Left lung (tissue), 4 donors: ENCODE measurements at regions not wholly inside any gene's neighbourhood (a gene's known extent, or its start where the extent isn't known, plus 50 kb on each side); places are given as distances from the start of the nearest gene placed in this dataset.

Source experiments
- ATAC-seq: fragments of 200-7000 bp; cut with Tn5 transposase; one replicate; pipeline ENCODE4 v1.9.1; 2020; ENCODE audit warnings: moderate library complexity
- DNase-seq, 4 donors: peaks; one replicate each; pipeline ENCODE4 v3.0.0-alpha.2; 2013 to 2020
- H3K27ac ChIP-seq, 2 donors: fragments of 200-600 bp; sonication (generic) in 1 of 2; one replicate each; pipeline versions ENCODE4 v1.5.0 to v1.8.0; 2020 to 2021
- H3K27me3 ChIP-seq, 2 donors: fragments of 200-600 bp; sonication (generic) in 1 of 2; one replicate each; pipeline versions ENCODE4 v1.5.0 to v1.8.0; 2020 to 2021
- H3K36me3 ChIP-seq, 2 donors: fragments of 200-600 bp; sonication (generic) in 1 of 2; one replicate each; pipeline versions ENCODE4 v1.5.0 to v1.8.0; 2020 to 2021
- H3K4me1 ChIP-seq, 2 donors: fragments of 200-600 bp; one replicate each; pipeline ENCODE4 v1.8.0; 2021
- H3K4me3 ChIP-seq, 2 donors: fragments of 200-600 bp; sonication (generic) in 1 of 2; one replicate each; pipeline versions ENCODE4 v1.5.0 to v1.8.0; 2020 to 2021; ENCODE audit warnings: mild to moderate bottlenecking in 1 of 2
- H3K9me3 ChIP-seq, 2 donors: fragments of 200-600 bp; sonication (generic) in 1 of 2; one replicate each; pipeline versions ENCODE4 v1.5.0 to v1.8.0; 2020 to 2021
- intact Hi-C, 2 donors: fragments of 100-400 bp; cut with DNase I; formaldehyde crosslinking; loops; one replicate each; pipeline versions ENCODE4 v1.11.2 to v1.14.2; 2022
- TF ChIP-seq, protein P1 (sequence below), 2 donors: fragments of 200-600 bp; sonication (generic) in 1 of 2; IDR thresholded peaks; one replicate each; pipeline versions ENCODE4 v1.5.0 to v1.8.0; 2021; ENCODE audit warnings: antibody characterized with exemption in 2 of 2
- donor health status: DM: no; HTN: yes; CAD: no.
- donor health status: DM: no; HTN: no; CAD: no.

DNA sequence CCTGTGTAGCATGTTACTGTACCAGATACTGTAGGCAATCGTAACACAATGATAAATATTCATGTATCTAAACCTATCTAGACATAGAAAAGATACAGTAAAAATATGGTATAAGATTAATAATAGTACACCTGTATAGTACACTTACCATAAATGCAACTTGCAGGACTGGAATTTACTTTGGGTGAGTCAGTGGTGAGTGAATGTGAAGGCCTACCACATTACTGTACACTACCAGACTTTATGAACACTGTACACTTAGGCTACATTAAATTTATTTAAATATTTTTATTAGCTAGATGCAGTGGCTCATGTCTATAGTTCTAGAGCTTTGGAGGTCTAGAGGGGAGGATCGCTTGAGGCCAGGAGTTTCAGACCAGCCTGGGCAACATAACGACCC lies 186.6 kb upstream of the ROPN1 start:
- Histone ChIP-seq H3K9me3 (no peaks in the 10 kb centered on the region), H3K4me1 (no peaks in the 10 kb centered on the region), H3K36me3 (no peaks in the 10 kb centered on the region), H3K27ac (no peak overlapping the region), H3K4me3 (no peak overlapping the region), H3K27me3 (no peaks in the 10 kb centered on the region)
- TF ChIP-seq, protein P1, sequence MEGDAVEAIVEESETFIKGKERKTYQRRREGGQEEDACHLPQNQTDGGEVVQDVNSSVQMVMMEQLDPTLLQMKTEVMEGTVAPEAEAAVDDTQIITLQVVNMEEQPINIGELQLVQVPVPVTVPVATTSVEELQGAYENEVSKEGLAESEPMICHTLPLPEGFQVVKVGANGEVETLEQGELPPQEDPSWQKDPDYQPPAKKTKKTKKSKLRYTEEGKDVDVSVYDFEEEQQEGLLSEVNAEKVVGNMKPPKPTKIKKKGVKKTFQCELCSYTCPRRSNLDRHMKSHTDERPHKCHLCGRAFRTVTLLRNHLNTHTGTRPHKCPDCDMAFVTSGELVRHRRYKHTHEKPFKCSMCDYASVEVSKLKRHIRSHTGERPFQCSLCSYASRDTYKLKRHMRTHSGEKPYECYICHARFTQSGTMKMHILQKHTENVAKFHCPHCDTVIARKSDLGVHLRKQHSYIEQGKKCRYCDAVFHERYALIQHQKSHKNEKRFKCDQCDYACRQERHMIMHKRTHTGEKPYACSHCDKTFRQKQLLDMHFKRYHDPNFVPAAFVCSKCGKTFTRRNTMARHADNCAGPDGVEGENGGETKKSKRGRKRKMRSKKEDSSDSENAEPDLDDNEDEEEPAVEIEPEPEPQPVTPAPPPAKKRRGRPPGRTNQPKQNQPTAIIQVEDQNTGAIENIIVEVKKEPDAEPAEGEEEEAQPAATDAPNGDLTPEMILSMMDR (IDR thresholded peaks at IDR 0.05), result no peak
- DNase-seq, result no peak
- ATAC-seq, result no peak
- intact Hi-C loops, result no loop called here

DNA sequence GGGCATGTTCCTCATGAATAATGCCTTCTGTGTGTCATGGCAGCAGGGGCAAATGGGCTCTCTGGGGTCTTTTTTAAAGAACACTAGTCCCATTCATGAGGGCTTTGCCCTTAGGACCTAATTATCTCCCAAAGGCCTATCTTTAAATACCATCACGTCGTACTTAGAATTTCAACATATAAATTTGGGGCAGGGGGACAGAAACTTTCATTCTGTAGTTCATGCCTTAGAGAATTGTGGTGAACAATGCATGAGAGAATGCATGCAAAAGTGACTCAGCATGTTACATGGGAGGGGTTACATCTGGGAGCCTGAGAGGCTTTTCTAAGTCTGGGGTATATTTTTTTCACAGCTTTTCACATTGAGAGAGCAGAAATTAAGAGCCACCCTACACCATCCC lies 208.5 kb upstream of the ROPN1 start:
- TF ChIP-seq, protein P1 (IDR thresholded peaks at IDR 0.05), result no peak
- no peak for ATAC-seq
- Histone ChIP-seq H3K36me3 (no peaks in the 10 kb centered on the region), H3K27me3 (no peaks in the 10 kb centered on the region), H3K27ac (no peak overlapping the region), H3K9me3 (no peaks in the 10 kb centered on the region), H3K4me1 (no peaks in the 10 kb centered on the region), H3K4me3 (no peak overlapping the region)
- no peak for DNase-seq
- intact Hi-C loops, result no loop called here

DNA sequence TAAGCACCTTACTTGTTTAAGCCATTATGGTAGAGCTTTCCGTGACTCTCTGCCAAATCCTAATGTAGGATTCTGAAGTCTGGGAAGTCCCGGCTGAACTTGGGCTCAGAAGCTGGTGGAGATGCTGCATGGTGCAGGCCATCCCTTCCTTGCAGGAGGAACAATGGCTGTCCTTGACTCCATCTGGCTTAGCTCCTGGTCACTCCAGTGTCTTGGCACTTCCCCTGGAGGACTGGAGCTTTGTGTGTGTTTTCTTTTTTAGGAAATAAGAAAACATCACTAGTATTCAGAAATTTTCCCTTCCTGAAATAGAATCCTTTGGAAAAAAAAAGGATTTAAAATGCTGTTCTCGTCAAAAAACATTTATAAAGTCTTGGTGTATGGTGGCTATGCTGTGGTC lies 209.3 kb upstream of the ROPN1 start:
- no peaks in the 10 kb centered on the region for H3K36me3 ChIP-seq
- H3K27ac ChIP-seq, result no peak overlapping the region
- ATAC-seq (no peak), DNase-seq (peak in 1 of 4 donors; percentile 12)
- H3K4me1 ChIP-seq, result no peaks in the 10 kb centered on the region
- intact Hi-C loops, result no loop called here
- TF ChIP-seq, protein P1 (IDR thresholded peaks at IDR 0.05), result no peak
- no peak overlapping the region for H3K4me3 ChIP-seq
- H3K9me3 ChIP-seq, result no peaks in the 10 kb centered on the region
- no peaks in the 10 kb centered on the region for H3K27me3 ChIP-seq

DNA sequence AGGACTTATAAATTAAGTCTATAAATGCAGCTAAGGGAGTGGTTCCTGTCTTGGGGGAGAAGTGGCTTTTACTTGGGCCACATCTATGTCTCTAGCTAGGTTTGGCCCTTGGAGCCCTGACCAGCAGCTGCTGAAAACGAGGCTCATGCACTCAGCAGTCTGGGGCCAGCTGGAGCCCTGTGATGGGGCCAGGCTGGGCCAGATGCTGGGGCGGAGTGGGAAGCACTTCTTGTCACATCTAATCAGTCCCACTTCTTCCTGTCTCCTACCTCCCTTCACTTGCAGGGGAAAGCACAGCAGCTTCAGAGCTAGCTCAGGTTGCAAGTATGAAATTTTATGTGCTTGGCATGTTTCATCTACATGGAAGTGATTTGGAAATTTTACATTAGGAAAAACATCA lies 209.9 kb upstream of the ROPN1 start:
- intact Hi-C loops, result no loop called here
- ATAC-seq (no peak), DNase-seq (peak in 2 of 4 donors; percentile 67 to 85)
- no peaks in the 10 kb centered on the region for H3K4me1 ChIP-seq
- no peaks in the 10 kb centered on the region for H3K9me3 ChIP-seq
- H3K4me3 ChIP-seq, result no peak overlapping the region
- TF ChIP-seq, protein P1 (IDR thresholded peaks at IDR 0.05), result no peak
- no peak overlapping the region for H3K27ac ChIP-seq
- no peaks in the 10 kb centered on the region for H3K27me3 ChIP-seq
- no peaks in the 10 kb centered on the region for H3K36me3 ChIP-seq

DNA sequence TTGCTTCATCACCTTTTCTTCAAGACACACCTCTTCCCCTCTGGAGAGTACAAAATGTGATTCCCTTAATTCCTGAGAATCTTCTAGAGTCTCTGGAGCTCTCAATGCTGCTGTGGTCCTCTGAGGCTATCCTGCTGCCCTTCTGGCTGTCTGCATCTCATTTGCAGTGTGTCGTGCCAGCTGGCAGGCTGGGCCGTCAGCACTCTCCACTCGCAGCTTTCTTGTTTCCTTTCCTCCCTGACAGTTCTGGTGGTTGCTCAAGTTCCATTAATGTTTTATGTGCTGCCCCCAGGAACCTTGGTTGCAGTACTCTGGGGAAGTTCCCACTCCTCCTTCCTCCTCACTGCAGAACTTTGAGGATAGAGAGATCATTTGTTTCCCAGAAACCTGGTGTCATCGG lies 210.8 kb upstream of the ROPN1 start:
- peak in 2 of 4 donors; percentile 86 to 92 for DNase-seq

More for the DNA sequence above, 210.8 kb upstream of the ROPN1 start:
- intact Hi-C loops, result no loop called here
- ATAC-seq, result peak; percentile 48
- Histone ChIP-seq H3K27ac (no peak overlapping the region), H3K4me1 (no peaks in the 10 kb centered on the region), H3K4me3 (no peak overlapping the region), H3K9me3 (no peaks in the 10 kb centered on the region), H3K27me3 (no peaks in the 10 kb centered on the region), H3K36me3 (no peaks in the 10 kb centered on the region)
- TF ChIP-seq, protein P1 (IDR thresholded peaks at IDR 0.05), result no peak
